Activated CD8-positive, alpha-beta memory T cell treated with anti-CD3 and anti-CD28 coated beads, Interleukin-2, amount 10 ng/mL, durations not matched to agents 7 days and 5 days (primary cell): ENCODE measurements at regions not wholly inside any gene's neighbourhood (a gene's known extent, or its start where the extent isn't known, plus 50 kb on each side); places are given as distances from the start of the nearest gene placed in this dataset.

Experiments used
- ATAC-seq: fragments of 150-1000 bp; cut with Tn5 transposase; one replicate; pipeline ENCODE4 v1.10.0; 2021; ENCODE audit warnings: moderate library complexity
- CTCF ChIA-PET: fragments of 350-600 bp; sonication (Branson Sonifier 250); formaldehyde crosslinking; loops from one replicate; lab custom pipeline; 2021; ENCODE audit warnings: antibody characterized with exemption; lab: Charles Lee
- DNase-seq: peaks from one replicate; pipeline ENCODE4 v3.0.0-alpha.2; 2020
- H3K27ac Mint-ChIP-seq: one replicate; pipeline ENCODE4 v1.8.0; 2021; ENCODE audit warnings: mild to moderate bottlenecking, mixed read lengths
- H3K27me3 Mint-ChIP-seq: one replicate; pipeline ENCODE4 v1.8.0; 2021; ENCODE audit warnings: mixed read lengths
- H3K36me3 Mint-ChIP-seq: one replicate; pipeline ENCODE4 v1.8.0; 2021; ENCODE audit warnings: mild to moderate bottlenecking, mixed read lengths
- H3K4me1 Mint-ChIP-seq: one replicate; pipeline ENCODE4 v1.8.0; 2021; ENCODE audit warnings: mixed read lengths
- H3K4me3 Mint-ChIP-seq: one replicate; pipeline ENCODE4 v1.8.0; 2021; ENCODE audit warnings: mild to moderate bottlenecking, moderate library complexity, mixed read lengths
- H3K9me3 Mint-ChIP-seq: one replicate; pipeline ENCODE4 v1.8.0; 2022; ENCODE audit warnings: low read depth, mixed read lengths

DNA sequence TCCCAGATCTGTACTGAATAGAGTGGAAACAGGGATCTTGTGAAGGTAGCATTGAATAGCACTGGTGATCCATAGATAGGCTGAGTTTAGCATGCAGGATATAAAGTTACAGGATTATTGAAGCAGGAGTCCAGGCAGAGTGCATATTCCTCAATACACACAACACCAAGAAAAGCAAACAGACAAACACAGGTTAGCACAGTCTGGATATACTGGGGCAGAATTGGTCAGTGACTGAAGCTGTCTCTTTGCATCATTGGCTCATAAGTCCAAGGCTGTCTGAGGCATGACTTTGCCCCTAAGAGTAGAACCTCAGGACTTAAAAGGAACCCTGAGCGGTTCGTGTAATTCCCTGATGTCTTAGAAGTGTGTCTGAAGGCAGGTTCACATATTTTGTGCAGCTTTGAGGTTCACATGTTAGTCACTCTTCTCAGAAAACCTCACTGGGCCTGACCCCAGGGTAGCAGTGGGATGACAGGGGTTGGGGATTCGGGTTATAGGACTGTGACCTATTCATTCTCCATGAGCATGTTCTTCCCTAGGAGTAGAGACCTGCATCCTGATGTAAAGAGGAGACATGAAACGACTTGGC, 134.6 kb downstream of the AASDH start:
- peaks cover 36% of the 10 kb centered on the region for H3K27me3 Mint-ChIP-seq
- no peaks in the 10 kb centered on the region for H3K9me3 Mint-ChIP-seq
- CTCF ChIA-PET: no interaction called here
- H3K4me1 Mint-ChIP-seq: no peaks in the 10 kb centered on the region
- no peak for DNase-seq
- no peaks in the 10 kb centered on the region for H3K36me3 Mint-ChIP-seq
- ATAC-seq: no peak
- H3K27ac Mint-ChIP-seq: no peak overlapping the region
- no peak overlapping the region for H3K4me3 Mint-ChIP-seq

DNA sequence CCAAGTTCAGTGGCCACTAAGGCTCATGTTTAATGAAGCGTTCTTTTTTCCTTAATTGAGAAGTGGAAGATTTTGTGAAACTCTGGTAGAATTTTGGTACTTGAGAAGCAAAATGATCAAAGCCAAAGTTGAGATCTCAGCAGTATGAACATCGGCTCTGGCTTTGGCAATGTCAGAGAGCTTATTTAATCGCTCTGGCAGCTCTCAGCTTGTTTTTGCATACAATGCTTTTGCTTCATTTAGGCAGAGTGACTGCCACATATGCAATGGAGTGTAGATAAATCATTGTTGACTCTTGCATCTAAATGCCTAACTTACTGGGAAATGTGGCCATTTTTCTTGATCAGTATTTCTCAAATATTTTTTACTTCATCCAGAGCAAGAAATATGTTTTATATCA, 135.7 kb downstream of the AASDH start:
- Mint-ChIP-seq H3K4me1 (no peaks in the 10 kb centered on the region), H3K27me3 (peaks cover 33% of the 10 kb centered on the region), H3K27ac (no peak overlapping the region), H3K4me3 (no peak overlapping the region), H3K36me3 (no peaks in the 10 kb centered on the region), H3K9me3 (no peaks in the 10 kb centered on the region)
- DNase-seq (no peak), ATAC-seq (no peak)
- CTCF ChIA-PET: no interaction called here

DNA sequence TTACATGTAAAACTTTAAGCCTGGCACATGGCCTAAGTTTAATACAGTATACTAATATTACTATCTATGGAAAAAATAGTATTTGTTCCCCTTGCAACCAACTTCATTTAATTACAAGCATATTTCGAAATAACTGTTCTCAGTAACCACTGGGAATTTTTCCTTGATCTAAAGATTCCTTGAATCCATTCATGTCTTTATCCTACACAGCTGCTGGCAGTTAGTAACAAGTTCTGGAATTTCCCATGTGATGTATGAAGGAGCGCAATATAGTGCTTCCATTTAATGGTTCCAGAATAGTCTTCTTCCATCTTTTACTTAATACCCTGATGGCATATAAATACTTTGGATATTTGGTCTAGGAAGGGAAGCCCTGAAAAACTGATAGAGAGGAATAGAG, 136.5 kb downstream of the AASDH start:
- ATAC-seq (no peak), DNase-seq (no peak)
- Mint-ChIP-seq H3K4me1 (no peaks in the 10 kb centered on the region), H3K9me3 (no peaks in the 10 kb centered on the region), H3K36me3 (no peaks in the 10 kb centered on the region), H3K27ac (no peak overlapping the region), H3K27me3 (peaks cover 31% of the 10 kb centered on the region), H3K4me3 (no peak overlapping the region)
- CTCF ChIA-PET: no interaction called here

DNA sequence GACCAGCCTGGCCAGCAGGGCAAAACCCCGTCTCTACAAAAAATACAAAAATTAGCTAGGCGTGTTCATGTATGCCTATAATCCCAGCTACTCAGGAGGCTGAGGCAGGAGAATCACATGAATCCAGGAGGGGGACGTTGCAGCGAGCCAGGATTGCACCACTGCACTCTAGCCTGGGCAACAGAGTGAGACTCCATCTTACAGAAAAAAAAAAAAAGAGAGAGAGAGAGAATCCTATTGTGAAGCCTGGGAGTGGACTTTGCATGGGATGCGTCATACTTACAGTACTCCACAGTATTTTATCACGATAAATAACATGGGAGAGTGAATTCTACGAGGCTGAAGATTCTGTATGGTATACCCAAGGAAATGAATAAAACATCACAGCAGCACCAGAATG, 139.6 kb downstream of the AASDH start:
- DNase-seq (no peak), ATAC-seq (no peak)
- Mint-ChIP-seq H3K9me3 (no peaks in the 10 kb centered on the region), H3K27me3 (peaks cover 41% of the 10 kb centered on the region), H3K36me3 (no peaks in the 10 kb centered on the region), H3K4me1 (no peaks in the 10 kb centered on the region), H3K4me3 (no peak overlapping the region), H3K27ac (no peak overlapping the region)
- CTCF ChIA-PET: no interaction called here

DNA sequence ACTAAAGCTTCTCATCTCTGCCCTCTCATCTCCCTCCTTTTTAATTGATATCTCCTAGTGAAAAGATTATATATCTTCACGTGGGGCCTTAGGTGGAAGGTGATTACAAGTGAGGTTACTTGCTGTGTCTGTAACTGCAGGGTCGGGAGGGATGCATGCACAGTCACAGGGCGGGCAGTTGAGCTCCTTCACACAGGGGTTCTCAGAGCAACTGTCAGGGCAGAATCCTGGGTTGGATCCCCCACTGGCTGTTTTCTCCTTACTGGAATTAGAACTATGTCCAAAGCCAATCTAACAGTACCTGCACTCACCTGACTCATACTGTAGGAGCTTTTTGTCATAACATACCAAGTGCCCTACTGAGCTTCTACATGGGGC, 141.1 kb downstream of the AASDH start:
- H3K36me3 Mint-ChIP-seq: no peaks in the 10 kb centered on the region
- no peak overlapping the region for H3K4me3 Mint-ChIP-seq

DNA sequence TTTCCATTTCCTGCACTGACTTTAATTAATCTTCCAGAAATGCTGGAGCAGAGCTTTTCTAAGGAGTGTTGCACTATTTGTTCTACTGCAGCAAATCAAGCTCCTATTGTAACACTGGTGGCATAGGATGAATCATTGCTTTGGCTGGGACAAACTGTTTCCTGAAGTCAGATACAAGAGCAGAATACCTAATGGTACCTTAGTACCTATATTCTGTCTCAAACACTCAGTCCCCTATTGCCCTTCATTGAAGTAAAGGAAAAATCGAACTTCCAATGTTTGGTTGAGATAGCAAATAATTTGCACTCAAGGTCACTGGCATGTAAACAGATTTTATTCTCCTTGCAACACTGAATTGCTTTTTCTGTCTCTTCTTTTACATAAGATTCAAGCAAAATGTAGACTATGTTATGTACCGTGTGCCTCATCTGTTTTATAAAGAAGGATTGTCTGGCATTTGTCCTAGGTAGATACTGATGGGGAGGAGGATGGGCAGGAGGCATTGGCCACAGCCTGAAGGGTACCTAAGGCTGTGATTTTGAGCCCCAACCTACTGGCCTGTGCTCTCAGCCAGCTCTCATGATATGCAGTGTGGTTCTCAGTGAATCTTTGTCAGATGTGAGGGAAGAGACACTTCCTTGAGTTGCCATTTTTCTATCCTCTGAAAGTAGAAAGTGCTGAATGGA, 141.6 kb downstream of the AASDH start:
- Mint-ChIP-seq H3K4me3 (no peak overlapping the region), H3K4me1 (no peaks in the 10 kb centered on the region), H3K27ac (no peak overlapping the region), H3K36me3 (no peaks in the 10 kb centered on the region), H3K9me3 (no peaks in the 10 kb centered on the region), H3K27me3 (peaks cover 31% of the 10 kb centered on the region)
- no peak for DNase-seq
- ATAC-seq: no peak
- CTCF ChIA-PET: no interaction called here

More for the DNA sequence above, 141.1 kb downstream of the AASDH start:
- Mint-ChIP-seq H3K9me3 (no peaks in the 10 kb centered on the region), H3K27me3 (peaks cover 36% of the 10 kb centered on the region), H3K4me1 (no peaks in the 10 kb centered on the region), H3K27ac (no peak overlapping the region)
- CTCF ChIA-PET: no interaction called here
- no peak for DNase-seq
- no peak for ATAC-seq

DNA sequence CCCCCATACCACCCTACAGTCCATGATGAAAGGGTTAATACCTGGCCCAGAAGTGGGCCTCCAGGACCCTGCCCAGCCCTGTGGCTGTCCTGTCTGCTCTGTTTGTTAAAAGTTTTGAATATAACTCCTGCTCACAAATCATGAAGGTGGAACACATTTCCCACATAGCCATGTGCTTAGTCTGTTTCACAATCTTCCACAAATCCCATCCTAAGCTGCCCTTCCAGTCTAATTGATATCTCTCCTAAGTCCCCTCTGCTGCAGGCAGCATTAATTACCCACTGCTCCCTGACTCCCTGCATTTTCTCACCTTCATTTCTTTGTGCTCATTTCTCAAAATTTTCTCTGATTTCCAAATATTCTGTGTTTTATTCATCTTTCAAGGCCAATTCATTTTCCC, 142.6 kb downstream of the AASDH start:
- Mint-ChIP-seq H3K27ac (no peak overlapping the region), H3K36me3 (no peaks in the 10 kb centered on the region), H3K9me3 (no peaks in the 10 kb centered on the region), H3K4me3 (no peak overlapping the region), H3K27me3 (peaks cover 22% of the 10 kb centered on the region), H3K4me1 (no peaks in the 10 kb centered on the region)
- CTCF ChIA-PET: no interaction called here
- DNase-seq: no peak
- ATAC-seq: no peak

DNA sequence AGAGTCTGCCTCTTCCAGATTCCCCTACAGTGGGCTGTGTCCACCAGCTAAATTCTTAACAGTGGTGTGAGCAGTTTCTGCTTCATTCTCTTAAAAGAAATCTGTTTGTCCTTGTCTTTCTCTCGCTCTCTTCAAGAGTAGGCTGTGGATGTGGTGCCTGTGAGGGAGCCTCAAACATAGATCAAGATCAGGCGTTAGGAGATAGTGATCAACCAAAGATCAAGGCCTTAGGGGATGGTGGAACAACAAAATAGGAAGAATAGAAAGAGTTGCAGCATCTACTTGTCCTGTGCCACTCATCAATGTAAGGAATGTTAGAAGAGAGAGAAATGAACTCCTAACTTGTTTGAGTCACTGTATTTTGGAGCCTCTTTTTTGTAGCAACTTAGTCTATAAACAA, 144.2 kb downstream of the AASDH start:
- H3K36me3 Mint-ChIP-seq: no peaks in the 10 kb centered on the region
- CTCF ChIA-PET: no interaction called here
- peaks cover 20% of the 10 kb centered on the region for H3K27me3 Mint-ChIP-seq
- no peak overlapping the region for H3K27ac Mint-ChIP-seq
- H3K4me1 Mint-ChIP-seq: no peaks in the 10 kb centered on the region
- DNase-seq (no peak), ATAC-seq (no peak)
- no peaks in the 10 kb centered on the region for H3K9me3 Mint-ChIP-seq
- H3K4me3 Mint-ChIP-seq: no peak overlapping the region

DNA sequence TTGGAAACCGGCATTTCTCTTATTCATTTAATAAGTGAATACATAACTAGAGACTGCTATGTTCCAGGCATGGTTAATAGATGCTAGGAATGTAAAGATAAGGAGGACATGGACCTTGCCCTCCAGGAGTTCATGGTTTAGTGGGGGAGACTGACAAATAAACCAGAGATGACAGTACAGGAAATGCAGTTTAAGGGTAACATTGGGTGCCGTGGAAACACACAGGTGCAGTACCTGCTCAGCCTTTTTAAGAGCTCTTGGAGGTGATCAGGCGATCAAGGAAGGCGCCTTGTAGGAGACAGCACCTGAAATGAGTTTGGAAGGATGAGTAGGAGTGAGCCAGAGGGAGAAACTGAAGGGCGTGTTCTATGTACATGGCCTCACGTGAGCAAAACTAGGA, 145.8 kb downstream of the AASDH start:
- H3K4me3 Mint-ChIP-seq: no peak overlapping the region
- H3K27me3 Mint-ChIP-seq: peaks cover 17% of the 10 kb centered on the region
- no peaks in the 10 kb centered on the region for H3K9me3 Mint-ChIP-seq
- no peaks in the 10 kb centered on the region for H3K4me1 Mint-ChIP-seq
- H3K27ac Mint-ChIP-seq: no peak overlapping the region
- ATAC-seq (no peak), DNase-seq (no peak)
- CTCF ChIA-PET: no interaction called here
- H3K36me3 Mint-ChIP-seq: no peaks in the 10 kb centered on the region

DNA sequence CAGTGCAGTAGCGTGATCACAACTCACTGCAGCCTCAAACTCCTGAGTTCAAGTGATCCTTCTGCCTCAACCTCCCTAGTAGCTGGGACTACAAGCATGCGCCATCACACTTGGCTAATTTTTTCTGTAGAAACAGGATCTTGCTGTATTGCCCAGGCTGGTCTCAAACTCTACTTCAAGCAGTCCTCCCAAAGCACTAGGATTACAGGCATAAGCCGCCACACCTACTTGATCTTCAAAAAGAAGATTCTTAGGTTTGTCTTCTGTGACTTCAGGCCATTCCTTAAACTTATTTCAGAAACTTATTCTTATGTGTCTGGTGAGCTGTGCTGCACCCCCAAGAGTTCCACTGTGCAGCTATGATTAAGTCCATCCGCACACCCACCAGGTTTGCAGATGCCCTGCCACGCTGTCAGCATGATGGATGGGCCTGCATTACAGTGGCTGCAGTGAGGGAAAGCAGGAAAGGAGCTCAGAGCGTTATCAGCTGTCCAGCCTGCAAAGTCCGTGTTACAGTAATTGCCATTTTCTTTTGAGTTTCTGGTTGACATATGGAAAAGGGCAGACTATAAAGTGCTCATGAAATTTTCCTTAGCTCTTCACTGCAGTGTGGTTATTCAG, 146.6 kb downstream of the AASDH start:
- no peaks in the 10 kb centered on the region for H3K9me3 Mint-ChIP-seq
- no peaks in the 10 kb centered on the region for H3K4me1 Mint-ChIP-seq
- CTCF ChIA-PET: no interaction called here
- DNase-seq (no peak), ATAC-seq (no peak)
- peaks cover 21% of the 10 kb centered on the region for H3K27me3 Mint-ChIP-seq
- no peaks in the 10 kb centered on the region for H3K36me3 Mint-ChIP-seq
- no peak overlapping the region for H3K27ac Mint-ChIP-seq
- H3K4me3 Mint-ChIP-seq: no peak overlapping the region

DNA sequence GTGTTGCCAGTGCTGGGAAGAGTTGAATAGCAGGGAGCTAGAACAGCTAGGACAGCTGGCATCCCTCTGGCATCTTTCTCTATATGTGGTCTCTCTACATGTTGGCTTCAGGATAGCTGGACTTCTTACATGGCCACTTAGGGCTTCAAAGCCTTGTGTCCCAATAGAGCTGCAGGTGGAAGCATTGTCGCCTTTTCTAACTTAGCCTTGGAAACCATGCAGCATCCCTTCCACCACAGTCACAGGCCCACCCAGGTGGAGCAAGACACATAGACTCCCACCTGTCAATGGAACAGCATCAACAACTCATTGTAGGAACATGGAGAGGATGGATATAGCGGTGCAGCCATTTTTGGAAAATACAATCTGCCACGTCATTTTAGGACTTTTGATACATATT, 149.0 kb downstream of the AASDH start:
- Mint-ChIP-seq H3K36me3 (no peaks in the 10 kb centered on the region), H3K27ac (no peak overlapping the region), H3K4me3 (no peak overlapping the region), H3K4me1 (no peaks in the 10 kb centered on the region), H3K27me3 (peaks cover 21% of the 10 kb centered on the region), H3K9me3 (no peaks in the 10 kb centered on the region)
- CTCF ChIA-PET: no interaction called here
- ATAC-seq (no peak), DNase-seq (no peak)

DNA sequence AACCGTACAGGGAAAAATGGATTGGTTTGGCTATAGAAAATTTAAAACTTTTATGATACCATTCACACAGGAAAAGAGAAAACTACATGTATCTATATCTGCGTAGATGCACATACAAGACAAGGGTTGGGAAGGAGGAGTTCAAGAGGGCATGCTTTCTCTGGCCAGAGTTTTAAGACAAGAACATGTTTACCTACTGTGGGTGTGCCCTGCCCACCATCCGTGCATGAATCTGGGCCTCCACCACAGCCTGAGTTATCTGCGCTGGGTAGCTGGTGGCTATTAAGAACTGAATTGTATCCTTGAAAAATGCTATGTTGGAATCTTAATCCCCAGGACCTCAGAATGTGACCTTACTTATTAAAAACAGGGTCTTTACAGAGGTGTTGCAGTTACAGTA, 151.6 kb downstream of the AASDH start:
- no peak overlapping the region for H3K27ac Mint-ChIP-seq
- CTCF ChIA-PET: no interaction called here
- ATAC-seq (no peak), DNase-seq (no peak)
- H3K36me3 Mint-ChIP-seq: no peaks in the 10 kb centered on the region
- H3K9me3 Mint-ChIP-seq: no peaks in the 10 kb centered on the region
- no peak overlapping the region for H3K4me3 Mint-ChIP-seq
- no peaks in the 10 kb centered on the region for H3K4me1 Mint-ChIP-seq
- peaks cover 19% of the 10 kb centered on the region for H3K27me3 Mint-ChIP-seq

DNA sequence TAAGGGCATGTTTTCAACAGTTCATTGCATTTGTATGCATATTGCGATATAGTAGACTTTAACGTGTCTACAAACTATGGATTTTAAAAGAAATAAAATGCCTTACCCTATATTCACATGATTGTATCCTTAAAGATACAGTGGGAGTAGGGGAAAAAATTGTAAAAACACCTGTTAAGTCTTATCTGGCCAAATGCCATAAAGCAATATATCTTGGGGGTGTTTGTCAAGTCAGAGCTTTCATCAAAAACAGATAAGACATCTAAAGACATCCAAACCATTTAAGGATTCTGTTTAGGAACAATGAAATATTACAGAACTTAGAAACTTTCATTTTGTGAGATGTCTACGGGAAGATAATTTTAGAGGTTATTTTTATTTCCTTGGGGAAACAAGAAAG, 152.3 kb downstream of the AASDH start:
- Mint-ChIP-seq H3K27me3 (peaks cover 19% of the 10 kb centered on the region), H3K9me3 (no peaks in the 10 kb centered on the region), H3K36me3 (no peaks in the 10 kb centered on the region), H3K27ac (no peak overlapping the region), H3K4me3 (no peak overlapping the region), H3K4me1 (no peaks in the 10 kb centered on the region)
- DNase-seq: no peak
- CTCF ChIA-PET: no interaction called here
- ATAC-seq: no peak

DNA sequence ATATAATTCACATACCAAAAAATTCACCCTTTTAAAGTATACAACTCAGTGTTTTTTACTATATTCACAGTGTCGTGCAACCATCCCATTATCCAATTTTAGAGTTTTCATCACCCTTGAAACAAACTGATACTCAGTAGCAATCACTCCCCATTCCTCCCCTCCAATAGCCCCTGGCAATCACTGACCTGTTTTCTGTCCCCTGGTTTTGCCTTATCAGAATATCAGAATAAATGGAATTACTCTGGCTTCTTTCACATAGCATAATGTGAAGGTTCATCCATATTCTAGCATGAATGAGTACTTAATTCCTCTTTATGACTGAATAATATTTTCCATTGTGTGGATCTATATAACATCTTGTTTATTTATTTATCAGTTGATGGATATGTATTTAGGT, 153.2 kb downstream of the AASDH start:
- Mint-ChIP-seq H3K27me3 (peaks cover 19% of the 10 kb centered on the region), H3K4me1 (no peaks in the 10 kb centered on the region), H3K4me3 (no peak overlapping the region), H3K9me3 (no peaks in the 10 kb centered on the region), H3K36me3 (no peaks in the 10 kb centered on the region), H3K27ac (no peak overlapping the region)
- CTCF ChIA-PET: interaction anchor here (0.6 kb wide), 1 partner anchor 1779 kb away, joined by 3 read pairs; no protein-coding TSS in a partner anchor
- ATAC-seq (no peak), DNase-seq (no peak)
